ENCODE measurements at regions not wholly inside any gene's neighbourhood (a gene's known extent, or its start where the extent isn't known, plus 50 kb on each side); places are given as distances from the start of the nearest gene placed in this dataset.

DNA sequence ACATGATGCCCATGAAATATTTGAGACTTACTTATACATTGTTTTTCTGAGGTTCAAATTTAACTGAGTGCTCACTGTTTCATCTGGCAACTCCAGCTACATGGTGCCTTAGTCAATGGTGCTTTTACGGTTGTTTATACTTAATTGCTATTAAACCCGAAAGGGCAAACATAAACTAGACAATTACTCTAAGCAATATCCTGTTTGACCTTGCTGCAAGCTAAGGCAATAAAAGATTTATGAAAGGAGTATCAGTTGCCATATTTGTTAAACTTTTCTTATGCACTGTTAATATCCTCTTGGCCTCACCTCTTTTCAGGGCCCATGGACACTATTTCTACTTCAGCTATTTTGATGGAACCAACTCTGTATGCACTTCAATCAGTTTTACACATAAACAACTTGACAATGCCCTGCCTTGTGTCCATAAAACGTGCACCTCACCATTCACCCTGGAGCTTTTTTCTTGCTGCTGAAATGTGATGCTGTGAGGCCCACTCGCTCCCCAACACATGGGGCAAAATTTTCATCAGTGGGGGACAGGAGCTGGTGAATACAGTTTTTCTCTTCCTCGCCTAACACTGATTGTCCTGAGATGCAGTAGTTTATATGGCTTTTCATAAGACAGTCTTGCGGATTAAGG lies 64.1 kb upstream of the HIF1A start:
- Histone ChIP-seq H3K4me1 (ENCODE audit: insufficient read depth, poor library complexity, severe bottlenecking) (no peaks in the 10 kb centered on the region), H3K4me3 (ENCODE audit: severe bottlenecking) (no peak overlapping the region), H3K27me3 (ENCODE audit: insufficient read depth, poor library complexity, severe bottlenecking) (no peaks in the 10 kb centered on the region), H3K36me3 (ENCODE audit: low read depth) (no peaks in the 10 kb centered on the region), H3K27ac (ENCODE audit: poor library complexity, severe bottlenecking) (no peak overlapping the region), H3K9me3 (ENCODE audit: severe bottlenecking) (no peaks in the 10 kb centered on the region)
- TF ChIP-seq, protein P1, sequence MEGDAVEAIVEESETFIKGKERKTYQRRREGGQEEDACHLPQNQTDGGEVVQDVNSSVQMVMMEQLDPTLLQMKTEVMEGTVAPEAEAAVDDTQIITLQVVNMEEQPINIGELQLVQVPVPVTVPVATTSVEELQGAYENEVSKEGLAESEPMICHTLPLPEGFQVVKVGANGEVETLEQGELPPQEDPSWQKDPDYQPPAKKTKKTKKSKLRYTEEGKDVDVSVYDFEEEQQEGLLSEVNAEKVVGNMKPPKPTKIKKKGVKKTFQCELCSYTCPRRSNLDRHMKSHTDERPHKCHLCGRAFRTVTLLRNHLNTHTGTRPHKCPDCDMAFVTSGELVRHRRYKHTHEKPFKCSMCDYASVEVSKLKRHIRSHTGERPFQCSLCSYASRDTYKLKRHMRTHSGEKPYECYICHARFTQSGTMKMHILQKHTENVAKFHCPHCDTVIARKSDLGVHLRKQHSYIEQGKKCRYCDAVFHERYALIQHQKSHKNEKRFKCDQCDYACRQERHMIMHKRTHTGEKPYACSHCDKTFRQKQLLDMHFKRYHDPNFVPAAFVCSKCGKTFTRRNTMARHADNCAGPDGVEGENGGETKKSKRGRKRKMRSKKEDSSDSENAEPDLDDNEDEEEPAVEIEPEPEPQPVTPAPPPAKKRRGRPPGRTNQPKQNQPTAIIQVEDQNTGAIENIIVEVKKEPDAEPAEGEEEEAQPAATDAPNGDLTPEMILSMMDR (IDR thresholded peaks at IDR 0.05; ENCODE audit: poor library complexity, severe bottlenecking), result no peak
- ATAC-seq (ENCODE audit: low read depth) (no peak), DNase-seq (ENCODE audit: low spot score) (no peak)

GRCh38 chr14:61632401-61632800 lies 62.9 kb upstream of the HIF1A start:
- TF ChIP-seq, protein P1 (IDR thresholded peaks at IDR 0.05; ENCODE audit: poor library complexity, severe bottlenecking), result no peak
- DNase-seq (ENCODE audit: low spot score) (no peak), ATAC-seq (ENCODE audit: low read depth) (no peak)
- no peaks in the 10 kb centered on the region for H3K9me3 ChIP-seq (ENCODE audit: severe bottlenecking)
- H3K27ac ChIP-seq (ENCODE audit: poor library complexity, severe bottlenecking), result no peak overlapping the region
- H3K36me3 ChIP-seq (ENCODE audit: low read depth), result no peaks in the 10 kb centered on the region
- H3K4me3 ChIP-seq (ENCODE audit: severe bottlenecking), result no peak overlapping the region
- no peaks in the 10 kb centered on the region for H3K27me3 ChIP-seq (ENCODE audit: insufficient read depth, poor library complexity, severe bottlenecking)
- no peaks in the 10 kb centered on the region for H3K4me1 ChIP-seq (ENCODE audit: insufficient read depth, poor library complexity, severe bottlenecking)

- TF ChIP-seq, protein P1 (IDR thresholded peaks at IDR 0.05; ENCODE audit: poor library complexity, severe bottlenecking), result no peak
- Histone ChIP-seq H3K36me3 (ENCODE audit: low read depth) (no peaks in the 10 kb centered on the region), H3K27ac (ENCODE audit: poor library complexity, severe bottlenecking) (no peak overlapping the region), H3K27me3 (ENCODE audit: insufficient read depth, poor library complexity, severe bottlenecking) (no peaks in the 10 kb centered on the region), H3K9me3 (ENCODE audit: severe bottlenecking) (no peaks in the 10 kb centered on the region), H3K4me3 (ENCODE audit: severe bottlenecking) (no peak overlapping the region), H3K4me1 (ENCODE audit: insufficient read depth, poor library complexity, severe bottlenecking) (no peaks in the 10 kb centered on the region)
- no peak for ATAC-seq (ENCODE audit: low read depth)
- no peak for DNase-seq (ENCODE audit: low spot score)
Measured at GRCh38 chr14:61632807-61633206, 62.5 kb upstream of the HIF1A start.

DNA sequence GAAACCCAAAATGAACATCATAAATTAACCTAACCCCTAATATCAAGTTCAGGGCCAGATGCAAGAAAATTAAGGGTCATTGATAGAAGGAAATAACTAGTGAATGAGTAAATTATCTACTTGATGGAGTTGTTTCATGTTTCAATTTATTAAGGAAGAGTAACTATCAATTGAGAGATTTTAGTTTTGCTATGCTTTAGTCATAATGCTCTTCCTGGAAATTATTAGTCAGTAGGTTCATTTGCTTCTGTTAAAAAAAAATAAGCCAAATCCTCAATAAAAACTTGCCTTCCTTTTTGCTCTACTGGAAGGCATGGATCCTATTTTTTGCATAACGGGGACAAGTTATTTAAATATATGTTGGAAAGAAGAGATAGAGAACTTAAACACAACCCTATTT lies 59.0 kb upstream of the HIF1A start:
- no peaks in the 10 kb centered on the region for H3K9me3 ChIP-seq (ENCODE audit: severe bottlenecking)
- no peak for DNase-seq (ENCODE audit: low spot score)
- TF ChIP-seq, protein P1 (IDR thresholded peaks at IDR 0.05; ENCODE audit: poor library complexity, severe bottlenecking), result no peak
- no peaks in the 10 kb centered on the region for H3K27me3 ChIP-seq (ENCODE audit: insufficient read depth, poor library complexity, severe bottlenecking)
- peaks cover 3% of the 10 kb centered on the region for H3K4me1 ChIP-seq (ENCODE audit: insufficient read depth, poor library complexity, severe bottlenecking)
- no peak for ATAC-seq (ENCODE audit: low read depth)
- H3K4me3 ChIP-seq (ENCODE audit: severe bottlenecking), result no peak overlapping the region
- H3K27ac ChIP-seq (ENCODE audit: poor library complexity, severe bottlenecking), result no peak overlapping the region
- no peaks in the 10 kb centered on the region for H3K36me3 ChIP-seq (ENCODE audit: low read depth)

DNA sequence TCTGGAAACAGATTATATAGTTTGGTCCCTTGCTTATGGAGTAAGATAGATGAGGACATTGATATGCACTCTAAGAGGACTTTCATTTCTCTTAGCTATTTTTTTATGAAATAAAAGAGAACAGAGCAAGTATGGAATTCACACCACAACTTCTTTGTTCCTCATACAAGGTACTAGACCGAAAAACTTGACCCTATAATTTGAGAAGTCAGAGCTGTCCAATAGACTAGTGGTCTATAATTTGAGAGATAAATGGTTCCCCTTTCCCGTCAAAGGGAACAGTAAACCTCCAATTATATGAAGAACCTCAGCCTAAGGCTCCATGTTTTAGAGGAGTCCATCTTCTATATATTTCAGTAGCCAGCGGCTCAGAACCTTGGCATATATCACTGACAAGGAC lies 58.5 kb upstream of the HIF1A start:
- TF ChIP-seq, protein P1 (IDR thresholded peaks at IDR 0.05; ENCODE audit: poor library complexity, severe bottlenecking), result no peak
- DNase-seq (ENCODE audit: low spot score), result no peak
- H3K27ac ChIP-seq (ENCODE audit: poor library complexity, severe bottlenecking), result no peak overlapping the region
- H3K4me3 ChIP-seq (ENCODE audit: severe bottlenecking), result no peak overlapping the region
- no peaks in the 10 kb centered on the region for H3K27me3 ChIP-seq (ENCODE audit: insufficient read depth, poor library complexity, severe bottlenecking)
- H3K36me3 ChIP-seq (ENCODE audit: low read depth), result no peaks in the 10 kb centered on the region
- H3K9me3 ChIP-seq (ENCODE audit: severe bottlenecking), result no peaks in the 10 kb centered on the region
- peaks cover 4% of the 10 kb centered on the region for H3K4me1 ChIP-seq (ENCODE audit: insufficient read depth, poor library complexity, severe bottlenecking)
- ATAC-seq (ENCODE audit: low read depth), result no peak

All from RWPE2 (cell line).